Fibroblast of lung (primary cell): ENCODE measurements at regions not wholly inside any gene's neighbourhood (a gene's known extent, or its start where the extent isn't known, plus 50 kb on each side); places are given as distances from the start of the nearest gene placed in this dataset.

Experiments
- EZH2 ChIP-seq: IDR thresholded peaks from 2 replicates; pipeline ENCODE4 v1.5.1; 2012; ENCODE audit warnings: low read length, control low read depth, mild to moderate bottlenecking; ENCODE audit errors: missing control alignments
- TF ChIP-seq, protein P1 (sequence below), 2 donors: IDR thresholded peaks in 1 of 2; conservative IDR thresholded peaks in 1 of 2; 1 replicate in 1 of 2; 2 replicates in 1 of 2; pipeline ENCODE4 v1.5.1; 2011 to 2012; ENCODE audit warnings: low read length in 2 of 2, control low read depth in 1 of 2, inconsistent platforms in 1 of 2, low read depth in 1 of 2, mild to moderate bottlenecking in 1 of 2

DNA sequence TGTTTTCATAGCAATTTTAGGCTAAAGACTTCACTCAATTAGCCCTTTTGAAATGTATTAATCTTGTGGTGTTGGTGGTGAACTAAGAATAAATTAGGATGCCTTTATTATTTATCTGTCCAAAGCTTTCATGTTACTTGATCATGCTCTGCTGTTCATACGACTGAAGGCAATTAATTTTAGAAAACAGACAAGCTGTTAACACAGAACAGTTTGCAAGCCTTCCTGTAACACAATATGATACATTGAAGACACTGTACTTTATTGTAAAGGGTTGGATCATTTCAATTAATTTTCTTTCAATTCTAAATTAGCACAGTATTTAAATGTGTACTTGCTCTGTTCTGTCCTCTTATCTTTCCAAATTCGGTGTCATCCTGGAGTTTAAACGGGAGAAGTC lies 794.3 kb upstream of the MIR17HG start:
- TF ChIP-seq, protein P1, sequence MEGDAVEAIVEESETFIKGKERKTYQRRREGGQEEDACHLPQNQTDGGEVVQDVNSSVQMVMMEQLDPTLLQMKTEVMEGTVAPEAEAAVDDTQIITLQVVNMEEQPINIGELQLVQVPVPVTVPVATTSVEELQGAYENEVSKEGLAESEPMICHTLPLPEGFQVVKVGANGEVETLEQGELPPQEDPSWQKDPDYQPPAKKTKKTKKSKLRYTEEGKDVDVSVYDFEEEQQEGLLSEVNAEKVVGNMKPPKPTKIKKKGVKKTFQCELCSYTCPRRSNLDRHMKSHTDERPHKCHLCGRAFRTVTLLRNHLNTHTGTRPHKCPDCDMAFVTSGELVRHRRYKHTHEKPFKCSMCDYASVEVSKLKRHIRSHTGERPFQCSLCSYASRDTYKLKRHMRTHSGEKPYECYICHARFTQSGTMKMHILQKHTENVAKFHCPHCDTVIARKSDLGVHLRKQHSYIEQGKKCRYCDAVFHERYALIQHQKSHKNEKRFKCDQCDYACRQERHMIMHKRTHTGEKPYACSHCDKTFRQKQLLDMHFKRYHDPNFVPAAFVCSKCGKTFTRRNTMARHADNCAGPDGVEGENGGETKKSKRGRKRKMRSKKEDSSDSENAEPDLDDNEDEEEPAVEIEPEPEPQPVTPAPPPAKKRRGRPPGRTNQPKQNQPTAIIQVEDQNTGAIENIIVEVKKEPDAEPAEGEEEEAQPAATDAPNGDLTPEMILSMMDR (conservative IDR thresholded peaks at IDR 0.05 in 1 of 2, IDR thresholded peaks at IDR 0.05 in 1 of 2; ENCODE audit: low read depth in 1 of 2, low read length in 2 of 2): no peak
- no peak for TF ChIP-seq EZH2
